Kasumi-1 (cell line): ENCODE measurements at regions not wholly inside any gene's neighbourhood (a gene's known extent, or its start where the extent isn't known, plus 50 kb on each side); places are given as distances from the start of the nearest gene placed in this dataset.
A peak's percentile ranks its signal among the peaks of the same experiment; 100 is the strongest.
"Not testable (repeated sequence)": the region's sequence is repeated elsewhere in the genome, so short reads cannot be mapped to it uniquely, and the experiment has no call there.

Experiments used
- DNase-seq, 2 experiments: peaks; one replicate each; lab custom pipeline; 2025; lab: John Stamatoyannopoulos, UW

DNA sequence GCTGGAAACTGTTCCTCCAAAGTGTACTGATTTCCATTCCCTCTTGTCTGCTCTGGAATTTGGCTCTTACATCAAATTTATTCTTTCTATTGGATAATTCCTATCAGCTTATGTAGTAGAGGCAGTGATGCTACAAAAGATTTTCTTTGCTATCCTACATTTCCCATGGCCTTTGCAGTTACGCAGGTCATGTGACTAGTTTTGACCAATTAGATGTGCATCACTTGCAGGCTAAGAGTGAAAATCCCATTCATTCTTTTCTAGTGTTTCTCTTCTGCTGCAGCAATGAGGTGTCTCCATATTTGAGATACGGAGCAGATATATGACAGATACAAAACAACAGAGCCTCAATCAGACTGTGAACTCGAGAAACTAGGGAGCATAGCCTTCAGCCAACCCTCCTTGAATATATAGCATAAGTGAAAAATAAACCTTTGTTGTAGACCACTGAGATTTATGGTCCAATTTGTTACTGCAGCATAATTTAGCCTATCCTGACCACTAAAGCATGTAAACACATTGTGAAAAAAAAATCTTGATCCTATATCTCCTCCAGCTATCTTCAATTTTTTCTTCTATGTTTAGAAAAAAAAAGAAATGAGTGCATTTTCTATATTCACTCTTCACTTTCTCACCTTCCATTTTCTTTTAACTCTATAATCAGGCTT is 102.0 kb downstream of the HNMT start:
- no peak for DNase-seq

DNA sequence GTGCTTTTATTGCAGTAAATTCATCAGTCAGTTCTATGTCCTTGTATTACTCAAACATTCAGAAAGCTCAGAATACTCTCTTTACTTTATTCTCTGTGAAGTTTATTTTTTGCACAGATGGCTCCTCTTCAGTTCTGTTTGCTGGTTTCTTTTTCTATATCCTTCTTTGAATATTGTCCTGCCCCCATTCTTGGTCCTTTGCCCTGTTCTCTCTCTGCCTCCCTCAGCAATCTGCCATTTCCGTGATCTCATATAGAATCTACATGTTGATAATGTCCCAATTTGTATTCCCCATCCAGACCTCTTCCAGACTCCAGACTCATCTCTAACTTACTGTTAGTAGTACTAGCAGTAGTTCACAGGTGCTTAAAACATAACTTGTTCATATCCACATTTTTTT is 102.6 kb downstream of the HNMT start:
- DNase-seq: no peak

DNA sequence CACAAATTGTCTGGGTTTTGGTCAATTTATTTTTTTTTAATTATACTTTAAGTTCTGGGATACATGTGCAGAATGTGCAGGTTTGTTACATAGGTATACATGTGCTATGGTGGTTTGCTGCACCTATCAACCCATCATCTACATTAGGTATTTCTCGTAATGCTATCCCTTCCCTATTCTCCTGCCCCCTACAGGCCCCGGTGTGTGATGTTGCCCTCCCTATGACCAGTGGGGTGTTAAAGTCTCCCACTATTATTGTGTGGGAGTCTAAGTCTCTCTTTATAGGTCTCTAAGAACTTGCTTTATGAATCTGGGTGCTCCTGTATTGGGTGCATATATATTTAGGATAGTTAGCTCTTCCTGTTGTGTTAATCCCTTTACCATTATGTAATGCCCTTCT is 104.4 kb downstream of the HNMT start:
- DNase-seq: not testable (repeated sequence)

DNA sequence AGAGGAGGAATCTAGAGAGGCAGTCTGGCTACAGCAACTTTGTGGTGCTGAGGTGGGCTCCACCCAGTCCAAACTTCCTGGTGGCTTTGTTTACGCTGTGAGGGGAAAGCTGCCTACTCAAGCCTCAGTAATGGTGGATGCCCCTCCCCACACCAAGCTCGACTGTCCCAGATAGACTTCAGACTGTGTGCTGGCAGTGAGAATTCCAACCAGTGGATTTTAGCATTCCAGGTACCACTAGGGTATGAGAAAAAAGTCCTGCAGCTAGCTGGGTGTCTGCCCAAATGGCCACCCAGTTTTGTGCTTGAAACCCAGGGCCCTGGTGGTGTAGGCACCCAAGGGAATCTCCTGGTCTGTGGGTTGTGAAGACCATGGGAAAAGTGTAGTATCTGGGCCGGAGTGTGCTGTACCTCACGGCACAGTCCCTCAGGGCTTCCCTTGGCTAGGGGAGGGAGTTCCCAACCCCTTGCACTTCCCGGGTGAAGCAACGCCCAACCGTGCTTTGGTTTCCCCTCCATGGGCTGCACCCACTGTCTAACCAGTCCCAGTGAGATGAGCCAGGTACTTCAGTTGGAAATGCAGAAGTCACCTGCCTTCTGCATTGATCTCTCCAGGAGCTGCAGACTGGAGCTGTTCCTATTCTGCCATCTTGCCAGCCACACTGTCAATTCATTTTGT is 106.9 kb downstream of the HNMT start:
- DNase-seq: not testable (repeated sequence)

DNA sequence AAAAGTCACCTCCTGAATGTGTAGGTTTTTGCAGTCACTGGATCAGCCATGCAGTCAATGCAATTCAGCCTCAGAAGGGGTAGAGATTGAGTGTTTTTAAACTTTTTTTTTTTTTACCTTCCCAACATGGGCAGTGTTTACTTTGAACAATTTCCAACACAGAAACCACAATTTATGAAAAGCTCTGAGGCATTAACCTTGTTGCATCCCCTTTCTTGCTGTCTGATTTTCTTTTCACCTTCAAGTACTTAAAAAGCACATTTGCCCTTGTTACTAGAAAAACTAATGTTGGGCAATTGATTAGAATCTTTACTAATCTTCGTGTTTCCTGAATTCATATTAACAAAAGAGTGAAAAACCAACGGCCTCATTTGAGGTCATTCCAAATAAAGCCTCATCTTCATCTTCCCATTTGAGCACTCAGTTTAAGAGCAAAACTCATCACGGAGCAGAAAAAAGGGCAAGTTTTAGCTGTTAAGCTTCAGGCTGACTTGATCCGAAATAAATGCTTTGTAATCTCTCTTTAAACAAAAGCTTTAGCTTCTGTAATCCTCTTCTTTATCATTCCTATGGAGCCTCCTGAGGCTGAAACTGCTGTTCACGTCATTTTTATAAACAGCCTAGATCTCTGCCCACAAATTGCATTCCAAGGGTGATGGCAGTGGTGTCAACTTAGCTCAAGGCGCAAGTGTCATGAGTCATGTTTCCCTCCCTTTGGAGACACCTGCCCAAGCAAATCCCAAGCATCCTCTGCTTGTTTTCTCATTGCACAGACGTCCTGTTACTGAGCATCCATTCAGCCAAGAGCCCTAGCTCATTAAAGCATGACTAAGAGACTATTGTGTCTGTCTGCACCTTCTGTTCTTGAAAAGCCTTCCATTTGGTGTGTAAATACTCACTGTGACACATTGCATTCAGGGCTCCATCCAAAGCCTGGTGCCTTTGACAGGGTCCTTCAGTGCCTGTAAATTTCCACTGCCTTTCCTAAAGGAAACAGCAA is 107.7 kb downstream of the HNMT start:
- no peak for DNase-seq

DNA sequence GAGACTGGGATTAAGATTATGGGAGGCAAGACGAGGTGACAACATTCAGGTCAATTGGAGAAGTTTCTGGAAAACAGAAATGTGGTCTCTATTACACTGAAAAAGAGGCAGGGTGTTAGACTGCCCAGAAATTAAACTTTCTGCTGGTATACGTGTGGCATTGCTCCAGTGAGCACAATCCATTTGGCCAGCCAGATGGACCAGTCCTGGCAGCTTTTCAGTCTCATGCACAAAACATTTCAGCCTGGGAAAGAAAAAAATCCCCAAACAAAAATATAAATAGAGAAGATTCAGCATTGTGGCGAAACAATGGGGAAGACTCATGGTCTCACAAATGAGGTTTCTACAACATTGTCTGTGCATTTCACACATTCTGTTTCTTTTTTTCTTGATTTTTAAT is 113.9 kb downstream of the HNMT start:
- DNase-seq: no peak

DNA sequence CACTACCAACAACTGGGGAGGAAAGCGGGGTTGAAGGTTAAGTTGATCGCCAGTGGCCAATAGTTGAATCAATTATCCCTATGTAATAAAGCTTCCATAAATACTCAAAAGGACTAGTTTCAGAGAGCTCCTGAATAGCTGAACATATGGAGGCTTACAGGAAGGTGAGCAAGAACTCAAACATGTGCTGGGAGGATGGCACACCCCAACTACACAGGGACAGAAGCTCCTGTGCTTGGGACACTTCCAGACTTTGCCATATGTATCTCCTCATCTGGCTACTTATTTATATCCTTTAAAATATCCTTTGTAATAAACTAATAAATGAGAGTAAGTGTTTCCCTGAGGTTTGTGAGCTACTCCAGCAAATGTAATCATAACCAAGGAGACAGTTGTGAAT is 115.7 kb downstream of the HNMT start:
- DNase-seq: no peak

DNA sequence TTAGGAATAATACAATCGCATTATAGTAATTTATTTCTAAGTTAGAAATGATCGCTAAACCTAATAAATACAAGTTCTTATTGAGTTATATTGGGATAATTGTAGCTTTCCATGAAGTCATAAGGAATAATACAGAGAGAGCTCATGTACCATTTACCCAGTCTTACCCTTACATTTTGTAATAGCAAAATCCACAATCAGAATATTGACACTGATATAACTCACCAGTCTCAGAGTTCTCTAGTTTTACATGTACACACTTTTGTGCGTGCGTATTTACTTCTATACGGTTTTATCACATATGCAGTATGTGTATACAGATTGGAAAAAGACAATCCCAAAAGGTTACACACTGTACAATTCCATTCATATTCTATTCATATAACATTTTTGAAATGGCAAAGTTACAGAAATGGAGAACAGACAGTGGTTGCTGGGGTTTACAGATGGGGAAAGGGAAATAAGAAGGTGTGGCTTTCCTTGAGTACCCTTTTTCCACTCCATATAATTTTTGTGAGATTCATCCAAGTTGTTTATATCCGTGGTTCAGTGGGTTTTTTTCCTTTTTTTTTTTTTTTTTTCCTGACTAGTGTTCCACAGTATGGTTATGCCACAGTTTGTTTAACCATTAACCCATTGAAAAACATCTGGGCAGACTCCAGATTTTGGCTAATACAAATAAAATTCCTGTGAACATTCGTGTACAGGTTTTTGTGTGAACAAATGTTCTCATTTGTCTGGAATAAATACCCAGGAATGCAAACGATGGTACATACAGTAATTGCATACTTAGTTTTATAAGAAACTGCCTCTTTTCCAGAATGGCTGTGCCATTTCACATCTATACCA is 117.2 kb downstream of the HNMT start:
- no peak for DNase-seq

DNA sequence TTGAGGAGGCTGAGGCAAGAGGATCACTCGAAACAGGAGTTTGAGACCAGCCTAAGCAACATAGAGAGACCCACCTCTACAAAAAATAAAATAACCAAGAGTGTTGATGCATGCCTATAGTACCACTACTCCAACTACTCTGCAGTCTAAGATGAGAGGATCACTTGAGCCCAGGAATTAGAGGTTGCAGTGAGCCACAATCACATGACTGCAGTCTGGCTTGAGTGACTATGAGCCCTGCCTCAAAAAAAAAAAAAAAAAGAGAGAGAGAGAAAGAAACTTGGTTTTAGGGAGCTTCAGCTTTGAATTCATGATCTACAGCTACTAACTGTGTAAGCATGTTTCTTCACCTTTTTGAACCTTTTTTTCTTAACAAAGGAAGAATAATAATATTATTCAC is 119.9 kb downstream of the HNMT start:
- DNase-seq: no peak

DNA sequence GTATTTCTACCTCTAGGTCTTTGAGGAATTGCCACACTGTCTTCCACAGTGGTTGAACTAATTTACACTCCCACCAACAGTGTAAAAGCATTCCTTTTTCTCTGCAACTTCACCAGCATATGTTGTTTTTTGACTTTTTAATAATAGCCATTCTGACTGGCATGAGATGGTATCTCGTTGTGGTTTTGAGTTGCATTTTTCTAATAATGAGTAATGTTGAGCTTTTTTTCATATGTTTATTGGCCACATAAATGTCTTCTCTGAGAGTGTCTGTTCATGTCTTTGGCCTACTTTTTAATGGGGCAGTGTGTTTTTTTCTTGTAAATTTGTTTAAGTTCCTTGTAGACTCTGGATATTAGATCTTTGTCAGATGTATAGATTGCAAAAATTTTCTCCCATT is 121.2 kb downstream of the HNMT start:
- DNase-seq: not testable (repeated sequence)

DNA sequence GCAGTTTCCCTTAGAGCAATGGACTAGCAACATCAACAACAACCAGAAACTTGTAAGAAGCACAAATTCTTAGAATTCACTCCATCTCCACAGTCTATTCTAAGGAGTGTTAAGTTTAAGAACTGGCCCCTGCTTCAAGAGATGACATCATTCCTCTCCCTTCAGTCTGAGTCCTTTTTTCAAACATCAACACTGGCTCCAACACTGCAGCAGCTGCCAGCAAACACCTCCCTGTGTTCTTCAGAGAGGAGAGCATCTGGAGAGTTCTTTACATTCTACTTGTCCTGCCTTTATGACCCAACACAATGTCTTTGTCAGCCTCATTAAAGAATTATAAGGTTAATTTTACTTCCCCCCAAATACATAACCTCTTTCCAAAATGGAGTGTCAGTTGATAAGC is 122.3 kb downstream of the HNMT start:
- DNase-seq: no peak

DNA sequence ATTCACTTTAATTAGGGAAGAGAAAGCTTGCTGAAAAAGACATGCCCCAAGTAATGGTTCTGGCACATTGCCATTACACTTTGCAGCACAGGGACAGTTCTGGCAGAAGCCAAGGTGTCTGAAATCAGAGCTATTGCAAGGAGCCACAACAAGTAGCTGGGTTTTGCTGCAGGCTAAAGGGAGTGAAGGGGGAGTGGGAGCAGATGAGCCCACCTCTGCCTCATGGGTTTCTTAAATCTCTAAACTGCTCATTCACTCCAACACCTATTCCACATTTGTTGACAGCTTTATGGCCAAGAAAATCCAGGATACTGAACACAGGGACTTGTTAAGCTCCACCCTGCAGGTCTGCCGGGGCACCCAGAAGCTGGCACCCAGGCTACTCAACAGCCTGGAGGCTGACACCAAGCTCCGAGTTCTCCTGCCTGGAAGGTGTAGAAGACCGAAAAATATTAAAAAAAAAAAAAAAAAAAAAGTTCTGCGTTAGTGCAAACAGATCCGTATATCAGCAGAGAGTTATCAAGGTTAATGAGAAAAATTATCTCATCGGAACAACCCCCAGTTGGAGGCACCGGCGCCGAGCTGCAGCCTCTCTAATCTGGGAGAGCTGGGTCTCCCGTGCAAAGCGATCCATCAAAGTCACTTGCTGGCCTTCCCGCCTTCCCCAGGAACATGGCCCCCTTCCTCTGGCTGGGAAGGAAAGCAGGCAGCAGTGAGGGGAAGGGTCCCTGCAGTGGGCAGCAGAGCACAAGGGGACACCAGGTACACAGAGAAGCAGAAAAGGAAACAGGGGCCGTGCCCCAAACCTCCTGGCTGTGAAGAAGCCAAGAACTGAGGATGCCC is 123.7 kb downstream of the HNMT start:
- DNase-seq: no peak

DNA sequence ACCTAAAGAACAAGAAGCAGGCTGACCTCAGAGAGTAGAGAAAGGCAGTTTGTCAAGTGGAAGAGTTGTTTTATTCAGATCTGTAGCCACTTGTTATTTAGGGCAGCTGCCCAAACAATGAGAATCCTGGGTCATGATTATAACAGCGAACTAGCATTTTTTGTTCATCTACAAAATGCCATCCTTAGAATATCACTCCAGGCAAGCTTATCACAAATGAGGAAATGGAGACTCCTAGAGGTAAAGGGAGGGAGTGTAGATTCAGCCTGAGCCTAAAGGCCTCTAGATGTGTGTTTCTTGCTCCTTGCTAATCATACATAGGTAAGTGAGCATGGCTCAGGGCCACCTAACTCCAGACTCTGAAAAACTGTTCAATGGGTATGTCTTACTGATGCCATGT is 126.1 kb downstream of the HNMT start:
- DNase-seq: peak; percentile 77 to 96

DNA sequence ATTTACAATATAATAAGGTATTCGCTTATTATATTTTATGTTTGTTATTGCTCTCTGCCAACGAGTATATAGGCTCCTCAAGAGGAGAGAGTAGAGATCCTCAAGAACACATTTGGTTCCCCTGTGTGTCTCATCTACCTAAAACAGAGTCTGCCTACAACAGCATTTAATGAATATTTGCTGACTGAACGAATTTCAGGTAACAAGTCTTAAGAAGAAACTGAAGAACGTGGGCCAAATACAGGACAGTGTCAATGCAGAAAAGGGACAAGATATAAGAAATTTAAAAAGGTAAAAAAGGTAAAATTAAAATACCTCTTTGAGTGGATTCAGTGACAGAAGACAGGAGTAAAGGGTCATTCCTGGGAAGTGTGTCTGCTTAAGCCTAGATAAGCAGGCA is 129.2 kb downstream of the HNMT start:
- DNase-seq: no peak

DNA sequence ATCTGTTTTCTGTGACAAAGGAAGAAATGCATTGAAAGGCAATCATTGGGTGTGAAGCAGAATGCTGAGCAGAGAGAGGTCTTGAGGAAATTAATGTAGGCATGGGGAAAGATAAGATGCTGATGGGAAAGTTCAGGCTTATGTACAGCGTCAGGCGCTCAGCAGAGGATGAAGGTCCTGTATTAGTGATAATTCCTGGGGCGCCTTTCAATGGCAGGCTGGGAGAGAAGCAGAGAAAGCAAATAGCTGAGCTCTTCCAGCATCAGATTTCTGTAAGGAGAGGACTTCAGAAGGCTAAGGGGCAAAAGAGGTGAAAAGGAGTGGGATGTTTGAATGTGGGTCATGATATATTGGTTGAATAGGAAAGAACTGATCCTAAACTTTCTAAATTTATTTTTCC is 129.8 kb downstream of the HNMT start:
- DNase-seq: no peak

DNA sequence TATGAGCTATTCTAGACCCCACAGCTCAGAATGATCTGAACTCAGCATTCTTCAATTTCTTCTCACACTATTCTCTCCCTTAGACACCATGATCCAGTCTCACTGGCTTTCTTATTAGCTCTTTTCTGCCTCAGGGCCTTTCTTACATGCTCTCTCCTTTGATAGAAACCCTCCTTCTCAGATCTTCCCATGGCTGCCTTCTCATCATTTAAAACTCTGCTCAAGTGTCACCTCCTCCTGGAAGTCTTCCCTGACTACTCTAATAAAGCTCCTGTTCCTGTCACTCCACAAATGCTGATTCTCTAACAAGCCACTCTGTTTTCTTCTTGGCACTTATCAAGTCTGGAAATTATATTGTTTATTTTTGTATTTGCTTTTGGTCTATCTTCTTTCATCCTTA is 131.1 kb downstream of the HNMT start:
- DNase-seq: no peak

DNA sequence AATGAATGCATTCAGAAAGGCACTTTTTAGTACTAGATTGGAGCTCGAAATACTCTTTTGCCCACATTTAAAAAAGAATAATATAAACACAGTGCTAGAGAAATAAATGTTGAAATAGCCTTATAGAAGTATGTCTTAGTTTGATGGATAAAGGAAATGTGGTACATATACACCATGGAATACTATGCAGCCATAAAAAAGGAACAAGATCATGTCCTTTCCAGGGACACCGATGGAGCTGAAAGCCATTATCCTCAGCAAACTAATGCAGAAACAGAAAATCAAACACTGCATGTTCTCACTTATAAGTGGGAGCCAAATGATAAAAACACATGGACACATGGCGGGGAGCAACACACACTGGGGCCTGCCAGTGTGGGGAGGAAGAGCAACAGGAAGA is 135.0 kb downstream of the HNMT start:
- DNase-seq: not testable (repeated sequence)

DNA sequence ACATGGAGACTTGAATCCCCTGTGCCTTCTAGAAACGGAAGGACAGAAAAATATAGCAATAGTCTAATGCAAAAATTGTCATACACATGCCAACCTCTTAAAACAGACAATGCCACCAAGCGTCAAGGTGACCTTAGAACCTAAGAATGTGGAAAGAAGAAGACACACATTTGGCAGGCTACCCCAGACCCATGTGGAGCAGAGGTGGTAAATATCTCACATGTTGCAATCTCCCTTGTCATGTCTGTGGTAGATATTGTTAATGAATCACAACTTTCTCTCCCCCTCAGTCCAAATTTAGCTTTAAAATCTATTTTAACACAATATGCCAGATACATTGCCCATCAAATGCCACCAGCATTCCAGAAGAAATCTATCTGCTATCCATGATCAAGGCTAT is 137.4 kb downstream of the HNMT start:
- DNase-seq: no peak

DNA sequence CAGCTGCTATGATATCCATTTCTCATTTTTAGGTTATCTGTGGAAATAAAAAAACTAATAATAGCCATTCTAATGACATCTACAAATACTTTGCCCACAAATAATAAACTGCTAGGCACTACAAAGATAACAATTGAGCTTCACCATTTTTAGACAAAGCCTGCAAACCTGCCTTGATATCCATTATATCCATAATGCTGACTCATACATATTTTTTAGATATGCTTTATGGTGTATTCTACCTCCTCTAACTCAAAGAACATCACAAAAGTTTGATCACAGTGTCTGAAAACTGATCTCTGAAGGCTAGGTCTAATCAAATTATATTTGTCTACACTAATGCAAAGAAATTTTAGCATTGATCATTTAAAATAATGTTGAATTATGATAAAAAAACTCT is 138.4 kb downstream of the HNMT start:
- DNase-seq: no peak

DNA sequence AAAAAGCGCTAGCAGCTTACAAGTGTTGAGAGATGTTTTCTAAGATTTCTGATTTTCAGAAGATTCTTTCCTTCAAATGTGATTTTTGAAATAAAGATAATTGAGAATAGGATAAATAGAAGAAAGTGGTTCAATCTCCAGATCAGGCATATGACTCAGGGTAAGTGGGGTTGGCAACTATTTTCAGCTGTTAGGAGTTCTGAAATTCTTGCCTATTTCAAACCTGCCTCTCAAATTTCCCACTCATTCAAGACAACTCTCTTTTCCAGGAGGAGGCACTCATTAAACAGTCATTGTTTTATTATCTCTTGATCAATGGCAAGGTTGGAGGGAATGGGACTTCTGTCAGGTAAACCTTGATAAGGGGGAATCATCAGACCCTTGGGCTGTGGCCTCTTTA is 138.9 kb downstream of the HNMT start:
- no peak for DNase-seq

DNA sequence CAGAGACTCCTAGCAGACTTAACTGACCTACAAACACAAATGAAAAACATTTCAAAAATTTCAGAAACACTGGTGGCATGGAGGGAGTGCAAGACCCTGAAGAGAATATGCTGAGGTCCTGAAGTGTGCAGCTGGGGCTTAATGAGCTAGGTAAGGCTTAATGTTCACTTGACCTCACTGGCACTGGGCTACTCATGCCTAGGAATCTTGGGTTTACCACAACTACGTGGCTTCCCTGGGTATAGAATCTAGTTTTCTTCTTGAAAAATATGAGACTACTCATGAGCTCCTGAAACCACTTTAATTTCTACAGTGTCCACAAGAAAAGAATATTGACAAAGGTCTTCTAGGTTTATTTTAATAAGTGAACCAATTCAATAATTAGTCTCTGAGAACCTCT is 139.8 kb downstream of the HNMT start:
- no peak for DNase-seq
